Endothelial cell of umbilical vein (primary cell): ENCODE measurements at regions not wholly inside any gene's neighbourhood (a gene's known extent, or its start where the extent isn't known, plus 50 kb on each side); places are given as distances from the start of the nearest gene placed in this dataset.

ENCODE experiments used
- EZH2 ChIP-seq: IDR thresholded peaks from 2 replicates; pipeline ENCODE4 v1.6.1; 2012; ENCODE audit warnings: borderline replicate concordance, low read depth, mild to moderate bottlenecking, moderate library complexity, low read length, inconsistent platforms; ENCODE audit not compliant: severe bottlenecking
- FOS ChIP-seq: IDR thresholded peaks from 2 replicates; pipeline ENCODE4 v1.6.1; 2011; ENCODE audit warnings: mild to moderate bottlenecking, low read length, moderate library complexity, borderline replicate concordance; ENCODE audit not compliant: insufficient read depth
- JUN ChIP-seq: IDR thresholded peaks from 2 replicates; pipeline ENCODE4 v1.6.1; 2011; ENCODE audit warnings: borderline replicate concordance, low read depth; ENCODE audit not compliant: insufficient read length, insufficient read depth
- POLR2A ChIP-seq: IDR thresholded peaks from 2 replicates; pipeline ENCODE4 v1.6.1; 2012; ENCODE audit warnings: low read depth, mild to moderate bottlenecking, control low read depth, low read length
- POLR2AphosphoS5 ChIP-seq: IDR thresholded peaks from 2 replicates; pipeline ENCODE4 v1.6.1; 2012; ENCODE audit warnings: low read depth, mild to moderate bottlenecking, control low read depth, low read length, moderate library complexity; ENCODE audit not compliant: insufficient read depth
- TF ChIP-seq, protein P1 (sequence below), 2 donors: IDR thresholded peaks; 1 replicate in 1 of 2; 2 replicates in 1 of 2; pipeline ENCODE4 v1.5.1; 2011; ENCODE audit warnings: low read length in 2 of 2, mild to moderate bottlenecking in 2 of 2, moderate library complexity in 2 of 2, control low read depth in 1 of 2, inconsistent platforms in 1 of 2, low read depth in 1 of 2; ENCODE audit not compliant: insufficient read depth in 1 of 2; ENCODE audit errors: extremely low read depth in 1 of 2

DNA sequence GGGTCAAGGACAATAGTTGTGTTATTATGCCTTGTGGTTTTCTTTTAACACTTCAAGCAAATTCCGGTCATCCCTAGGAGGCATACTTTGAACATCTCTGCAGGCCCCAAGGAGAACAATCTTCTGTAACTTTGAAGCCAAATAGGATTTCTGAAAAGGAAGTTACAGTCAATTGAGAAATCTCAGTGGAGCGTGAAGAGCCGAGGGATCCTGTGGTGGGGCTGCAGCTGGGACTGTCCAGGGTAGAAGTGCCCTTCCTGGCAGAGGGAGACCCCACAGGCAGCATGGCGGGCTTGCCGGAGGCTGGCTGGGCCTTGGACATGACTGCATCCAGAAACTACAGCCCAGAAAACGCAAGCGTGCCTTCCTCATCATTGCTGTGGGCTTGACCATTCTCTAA lies 179.7 kb downstream of the PTPN20 start:
- TF ChIP-seq, protein P1, sequence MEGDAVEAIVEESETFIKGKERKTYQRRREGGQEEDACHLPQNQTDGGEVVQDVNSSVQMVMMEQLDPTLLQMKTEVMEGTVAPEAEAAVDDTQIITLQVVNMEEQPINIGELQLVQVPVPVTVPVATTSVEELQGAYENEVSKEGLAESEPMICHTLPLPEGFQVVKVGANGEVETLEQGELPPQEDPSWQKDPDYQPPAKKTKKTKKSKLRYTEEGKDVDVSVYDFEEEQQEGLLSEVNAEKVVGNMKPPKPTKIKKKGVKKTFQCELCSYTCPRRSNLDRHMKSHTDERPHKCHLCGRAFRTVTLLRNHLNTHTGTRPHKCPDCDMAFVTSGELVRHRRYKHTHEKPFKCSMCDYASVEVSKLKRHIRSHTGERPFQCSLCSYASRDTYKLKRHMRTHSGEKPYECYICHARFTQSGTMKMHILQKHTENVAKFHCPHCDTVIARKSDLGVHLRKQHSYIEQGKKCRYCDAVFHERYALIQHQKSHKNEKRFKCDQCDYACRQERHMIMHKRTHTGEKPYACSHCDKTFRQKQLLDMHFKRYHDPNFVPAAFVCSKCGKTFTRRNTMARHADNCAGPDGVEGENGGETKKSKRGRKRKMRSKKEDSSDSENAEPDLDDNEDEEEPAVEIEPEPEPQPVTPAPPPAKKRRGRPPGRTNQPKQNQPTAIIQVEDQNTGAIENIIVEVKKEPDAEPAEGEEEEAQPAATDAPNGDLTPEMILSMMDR (IDR thresholded peaks at IDR 0.05; ENCODE audit: extremely low read depth in 1 of 2, insufficient read depth in 1 of 2, low read depth in 1 of 2, low read length in 2 of 2) = no peak
- TF ChIP-seq EZH2 (no peak), POLR2AphosphoS5 (no peak), POLR2A (no peak), FOS (no peak), JUN (no peak)
